H9 (cell line): ENCODE measurements at regions not wholly inside any gene's neighbourhood (a gene's known extent, or its start where the extent isn't known, plus 50 kb on each side); places are given as distances from the start of the nearest gene placed in this dataset.

Source experiments
- DNase-seq: peaks from one replicate; pipeline ENCODE4 v3.0.0-alpha.2; 2017
- H2AFZ ChIP-seq: one replicate; pipeline ENCODE4 v1.6.1; 2013; ENCODE audit warnings: mild to moderate bottlenecking, low read length, control low read depth, moderate library complexity
- H2AK5ac ChIP-seq: 2 replicates; pipeline ENCODE4 v1.6.1; 2013; ENCODE audit warnings: low read length, control low read depth, mixed read lengths; ENCODE audit not compliant: insufficient read length
- H2BK120ac ChIP-seq: one replicate; pipeline ENCODE4 v1.6.1; 2013; ENCODE audit warnings: low read depth, mild to moderate bottlenecking, low read length, control low read depth, inconsistent platforms; ENCODE audit not compliant: poor library complexity, severe bottlenecking
- H2BK12ac ChIP-seq: 2 replicates; pipeline ENCODE4 v1.6.1; 2013; ENCODE audit warnings: low read length, control low read depth, mixed read lengths, low read depth; ENCODE audit not compliant: insufficient read length
- H2BK15ac ChIP-seq: 2 replicates; pipeline ENCODE4 v1.6.1; 2013; ENCODE audit warnings: low read depth, low read length, control low read depth
- H2BK20ac ChIP-seq: one replicate; pipeline ENCODE4 v1.6.1; 2013; ENCODE audit warnings: low read depth, mild to moderate bottlenecking, low read length, control low read depth, inconsistent platforms; ENCODE audit not compliant: poor library complexity, severe bottlenecking
- H2BK5ac ChIP-seq: 2 replicates; pipeline ENCODE4 v1.6.1; 2013; ENCODE audit warnings: low read length, control low read depth, mixed read lengths; ENCODE audit not compliant: insufficient read length
- H3K14ac ChIP-seq: 2 replicates; pipeline ENCODE4 v1.6.1; 2013; ENCODE audit warnings: low read length, control low read depth; ENCODE audit not compliant: insufficient read depth
- H3K18ac ChIP-seq: 2 replicates; pipeline ENCODE4 v1.6.1; 2013; ENCODE audit warnings: low read depth, mild to moderate bottlenecking, mixed read lengths, low read length, control low read depth; ENCODE audit not compliant: insufficient read length
- H3K23ac ChIP-seq: 2 replicates; pipeline ENCODE4 v1.6.1; 2013; ENCODE audit warnings: low read length, control low read depth, mixed read lengths, low read depth; ENCODE audit not compliant: insufficient read length
- H3K23me2 ChIP-seq: 2 replicates; pipeline ENCODE4 v1.6.1; 2013; ENCODE audit warnings: low read depth, mild to moderate bottlenecking, mixed read lengths, low read length, control low read depth; ENCODE audit not compliant: insufficient read length, poor library complexity, severe bottlenecking
- H3K27ac ChIP-seq: 2 replicates; pipeline ENCODE4 v1.5.1; 2013; ENCODE audit warnings: low read length, control low read depth, mixed read lengths, low read depth; ENCODE audit not compliant: insufficient read length
- H3K27me3 ChIP-seq: 2 replicates; pipeline ENCODE4 v1.6.1; 2013; ENCODE audit warnings: low read length, control low read depth, inconsistent platforms; ENCODE audit not compliant: insufficient read depth
- H3K4ac ChIP-seq: 2 replicates; pipeline ENCODE4 v1.6.1; 2013; ENCODE audit warnings: low read depth, mild to moderate bottlenecking, control low read depth, inconsistent platforms, low read length, moderate library complexity
- H3K4me1 ChIP-seq: 2 replicates; pipeline ENCODE4 v1.6.1; 2013; ENCODE audit warnings: low read length, control low read depth, inconsistent platforms; ENCODE audit not compliant: insufficient read depth
- H3K4me2 ChIP-seq: 2 replicates; pipeline ENCODE4 v1.6.1; 2013; ENCODE audit warnings: low read length, control low read depth, mixed read lengths; ENCODE audit not compliant: insufficient read length, insufficient read depth
- H3K56ac ChIP-seq: 2 replicates; pipeline ENCODE4 v1.6.1; 2013; ENCODE audit warnings: low read depth, mild to moderate bottlenecking, mixed read lengths, low read length, control low read depth; ENCODE audit not compliant: insufficient read length
- H3K79me1 ChIP-seq: 2 replicates; pipeline ENCODE4 v1.6.1; 2013; ENCODE audit warnings: low read depth, mild to moderate bottlenecking, moderate library complexity, low read length, control low read depth, inconsistent platforms; ENCODE audit not compliant: insufficient read depth, poor library complexity, severe bottlenecking
- H3K79me2 ChIP-seq: 2 replicates; pipeline ENCODE4 v1.6.1; 2013; ENCODE audit warnings: low read length, control low read depth, inconsistent platforms; ENCODE audit not compliant: insufficient read depth
- H3K9ac ChIP-seq: 2 replicates; pipeline ENCODE4 v1.6.1; 2013; ENCODE audit warnings: low read length, control low read depth, mixed read lengths; ENCODE audit not compliant: insufficient read length; ENCODE audit errors: extremely low read depth
- H3K9me3 ChIP-seq: one replicate; pipeline ENCODE4 v1.6.1; 2013; ENCODE audit warnings: low read depth, low read length, inconsistent platforms; ENCODE audit not compliant: control insufficient read depth
- H3T11ph ChIP-seq: one replicate; pipeline ENCODE4 v1.6.1; 2013; ENCODE audit warnings: mild to moderate bottlenecking, low read length, control low read depth, inconsistent platforms
- H4K20me1 ChIP-seq: one replicate; pipeline ENCODE4 v1.6.1; 2013; ENCODE audit not compliant: control insufficient read depth, insufficient read length, insufficient read depth
- H4K5ac ChIP-seq: 2 replicates; pipeline ENCODE4 v1.6.1; 2013; ENCODE audit warnings: low read depth, mild to moderate bottlenecking, mixed read lengths, low read length, control low read depth; ENCODE audit not compliant: insufficient read length
- H4K8ac ChIP-seq: replicated peaks from 2 replicates; pipeline ENCODE4 v1.6.1; 2013; ENCODE audit warnings: low read length, control low read depth, mixed read lengths, low read depth; ENCODE audit not compliant: insufficient read length
- H4K91ac ChIP-seq: 2 replicates; pipeline ENCODE4 v1.6.1; 2013; ENCODE audit warnings: low read depth, mild to moderate bottlenecking, moderate library complexity, mixed read lengths, low read length, control low read depth; ENCODE audit not compliant: insufficient read length
- H3K27ac Mint-ChIP-seq, 3 experiments: 2 replicates in 2 of 3; 3 replicates in 1 of 3; pipeline ENCODE4 v1.8.0; 2020 to 2021; ENCODE audit warnings: mixed read lengths in 3 of 3, mild to moderate bottlenecking in 1 of 3, moderate library complexity in 1 of 3
- H3K27me3 Mint-ChIP-seq: 2 replicates; pipeline ENCODE4 v1.8.0; 2021; ENCODE audit warnings: low read depth, mild to moderate bottlenecking, moderate library complexity, mixed read lengths
- H3K36me3 Mint-ChIP-seq, 3 experiments: 2 replicates in 2 of 3; 3 replicates in 1 of 3; pipeline ENCODE4 v1.8.0; 2020 to 2021; ENCODE audit warnings: low read depth in 3 of 3, mixed read lengths in 3 of 3; ENCODE audit not compliant: insufficient read depth in 1 of 3
- H3K4me1 Mint-ChIP-seq, 2 experiments: 2 replicates each; pipeline ENCODE4 v1.8.0; 2020; ENCODE audit warnings: mixed read lengths in 2 of 2
- H3K4me3 Mint-ChIP-seq, 2 experiments: 2 replicates in 1 of 2; 3 replicates in 1 of 2; pipeline ENCODE4 v1.8.0; 2020 to 2021; ENCODE audit warnings: mild to moderate bottlenecking in 2 of 2, mixed read lengths in 2 of 2, moderate library complexity in 1 of 2
- H3K9me3 Mint-ChIP-seq, 2 experiments: 2 replicates in 1 of 2; 3 replicates in 1 of 2; pipeline ENCODE4 v1.8.0; 2020; ENCODE audit warnings: mild to moderate bottlenecking in 2 of 2, mixed read lengths in 2 of 2, moderate library complexity in 1 of 2
- WGBS: extraction: QIAGEN DNeasy Blood & Tissue Kit; methylation state at CpG from one replicate; pipeline ENCODE4 v1.1.7; 2013; ENCODE audit warnings: missing lambda C conversion rate, low lambda C conversion rate, mixed read lengths; ENCODE audit not compliant: insufficient read length; ENCODE audit errors: extremely low coverage; 5-methylcytosine and 5-hydroxymethylcytosine counted together
- TF ChIP-seq, protein P1 (sequence below): fragments of 200-600 bp; sonication (generic); conservative IDR thresholded peaks from 3 replicates; pipeline ENCODE4 v1.8.0; 2021; ENCODE audit warnings: antibody characterized with exemption, mild to moderate bottlenecking

DNA sequence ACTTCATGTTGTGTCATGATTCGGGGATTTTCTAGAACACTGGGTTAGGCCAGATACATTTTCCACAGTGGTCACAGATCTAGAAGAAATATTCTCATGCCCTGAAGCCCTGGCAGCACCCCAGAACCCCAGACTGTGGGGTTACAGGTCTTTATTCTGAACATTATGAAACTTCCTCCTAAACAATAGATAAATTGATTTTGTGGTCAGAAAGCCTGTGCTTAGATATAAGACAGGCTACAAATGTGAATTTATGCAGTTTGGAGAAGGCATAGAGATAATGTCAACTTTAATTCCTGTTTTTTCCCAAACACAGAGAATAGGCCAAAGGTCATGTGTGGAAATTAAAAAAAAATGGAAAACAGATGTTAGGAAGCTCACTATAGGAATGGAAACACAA, 492.9 kb downstream of the SPRY1 start:
- Histone ChIP-seq H2BK15ac (no peak overlapping the region), H2BK12ac (no peak overlapping the region), H2BK5ac (no peak overlapping the region), H4K8ac (no peak overlapping the region), H3K9ac (no peak overlapping the region), H3K14ac (no peak overlapping the region), H3K4me2 (no peak overlapping the region), H2BK20ac (no peak overlapping the region), H2AK5ac (no peak overlapping the region), H3K23me2 (no peaks in the 10 kb centered on the region), H2BK120ac (no peak overlapping the region), H3K9me3 (no peaks in the 10 kb centered on the region), H4K20me1 (no peaks in the 10 kb centered on the region), H3K4ac (no peak overlapping the region), H3K56ac (no peak overlapping the region), H3K4me1 (no peaks in the 10 kb centered on the region), H3K18ac (no peak overlapping the region), H4K91ac (no peak overlapping the region), H3K79me2 (no peaks in the 10 kb centered on the region), H3K27me3 (no peaks in the 10 kb centered on the region), H3T11ph (no peak overlapping the region), H3K23ac (no peak overlapping the region), H4K5ac (no peak overlapping the region), H3K27ac (no peak overlapping the region), H3K79me1 (no peaks in the 10 kb centered on the region), H2AFZ (no peak overlapping the region)
- WGBS = no CpG with 5 or more reads among the region's 1 CpG
- Mint-ChIP-seq H3K4me3 (no peak overlapping the region), H3K36me3 (peaks cover 5 to 13% (median 8%) of the 10 kb centered on the region in 3 experiments), H3K27me3 (no peaks in the 10 kb centered on the region), H3K9me3 (peaks cover 9 to 11% of the 10 kb centered on the region in 2 experiments), H3K27ac (no peak overlapping the region), H3K4me1 (no peaks in the 10 kb centered on the region)
- TF ChIP-seq, protein P1, sequence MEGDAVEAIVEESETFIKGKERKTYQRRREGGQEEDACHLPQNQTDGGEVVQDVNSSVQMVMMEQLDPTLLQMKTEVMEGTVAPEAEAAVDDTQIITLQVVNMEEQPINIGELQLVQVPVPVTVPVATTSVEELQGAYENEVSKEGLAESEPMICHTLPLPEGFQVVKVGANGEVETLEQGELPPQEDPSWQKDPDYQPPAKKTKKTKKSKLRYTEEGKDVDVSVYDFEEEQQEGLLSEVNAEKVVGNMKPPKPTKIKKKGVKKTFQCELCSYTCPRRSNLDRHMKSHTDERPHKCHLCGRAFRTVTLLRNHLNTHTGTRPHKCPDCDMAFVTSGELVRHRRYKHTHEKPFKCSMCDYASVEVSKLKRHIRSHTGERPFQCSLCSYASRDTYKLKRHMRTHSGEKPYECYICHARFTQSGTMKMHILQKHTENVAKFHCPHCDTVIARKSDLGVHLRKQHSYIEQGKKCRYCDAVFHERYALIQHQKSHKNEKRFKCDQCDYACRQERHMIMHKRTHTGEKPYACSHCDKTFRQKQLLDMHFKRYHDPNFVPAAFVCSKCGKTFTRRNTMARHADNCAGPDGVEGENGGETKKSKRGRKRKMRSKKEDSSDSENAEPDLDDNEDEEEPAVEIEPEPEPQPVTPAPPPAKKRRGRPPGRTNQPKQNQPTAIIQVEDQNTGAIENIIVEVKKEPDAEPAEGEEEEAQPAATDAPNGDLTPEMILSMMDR = no peak
- DNase-seq = no peak
